HG02798 (cell line): ENCODE measurements at regions not wholly inside any gene's neighbourhood (a gene's known extent, or its start where the extent isn't known, plus 50 kb on each side); places are given as distances from the start of the nearest gene placed in this dataset.
"Not testable (repeated sequence)": the region's sequence is repeated elsewhere in the genome, so short reads cannot be mapped to it uniquely, and the experiment has no call there.

ENCODE experiments used
- ATAC-seq: cut with Tn5 transposase; IDR thresholded peaks from one replicate; pipeline ENCODE4 v1.9.1; 2021; ENCODE audit warnings: mild to moderate bottlenecking; ENCODE audit not compliant: unreplicated experiment, poor library complexity

DNA sequence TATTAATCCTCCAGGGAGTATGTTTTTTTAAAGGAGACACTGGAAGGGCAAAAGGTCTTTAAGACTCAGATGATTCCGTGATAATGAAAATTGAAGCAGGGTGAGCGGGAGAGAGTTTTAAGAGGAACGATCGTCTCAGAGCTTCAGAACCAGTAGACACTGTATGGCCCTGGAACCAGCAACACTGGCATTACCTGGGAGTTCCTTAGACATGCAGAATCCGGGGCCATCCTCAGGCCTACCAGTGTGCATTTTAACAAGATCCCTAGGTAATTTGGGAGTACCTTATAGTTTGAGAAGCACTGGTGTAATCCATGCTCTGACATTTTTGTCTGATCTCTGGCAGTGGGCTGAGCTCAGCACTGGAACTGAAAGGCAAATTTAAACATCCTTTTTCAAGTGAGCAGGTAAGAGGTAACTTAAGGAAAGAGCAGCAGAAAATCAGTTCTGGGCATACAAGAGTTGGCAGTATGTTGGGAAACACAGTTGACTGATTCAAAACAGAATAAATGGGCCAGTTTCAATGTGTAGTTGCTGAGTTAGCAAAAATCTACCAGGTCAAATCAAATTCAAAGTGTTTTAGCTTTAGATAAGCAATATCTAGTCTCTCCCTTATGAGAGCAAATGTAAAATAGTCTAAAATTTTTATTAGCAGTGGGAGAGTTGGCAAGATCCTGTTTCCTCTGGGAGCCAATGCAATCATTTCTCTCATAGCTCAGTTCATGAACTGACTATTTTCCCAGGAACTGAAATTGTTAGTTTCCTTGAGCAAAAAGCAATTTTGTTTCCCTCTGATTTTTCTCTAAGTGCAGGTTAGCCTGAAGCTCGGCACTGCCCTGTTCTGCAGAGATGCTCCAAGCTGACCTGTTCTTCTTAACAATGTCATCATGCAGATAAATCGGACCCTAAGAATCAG lies 97.2 kb upstream of the ELMO1 start:
- no peak for ATAC-seq

DNA sequence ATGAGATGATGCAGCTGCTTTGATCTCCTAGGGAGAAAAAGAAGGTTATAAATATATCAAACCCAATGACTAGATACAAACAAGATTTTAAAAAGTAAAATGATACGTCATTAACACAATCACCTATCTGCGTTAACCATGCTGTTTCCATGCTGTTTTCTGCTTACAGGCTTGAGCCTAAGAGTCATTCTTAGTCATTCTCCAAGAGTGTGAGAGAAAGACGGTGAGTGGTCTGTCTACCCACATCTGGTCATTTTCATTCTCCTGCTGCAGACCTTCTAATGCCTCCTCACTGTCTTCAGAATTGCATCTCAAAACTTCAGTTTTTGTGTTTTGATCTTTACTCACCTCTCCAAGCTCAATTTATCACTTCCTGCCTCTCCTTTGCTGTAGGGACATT lies 98.0 kb upstream of the ELMO1 start:
- ATAC-seq: no peak

GRCh38 chr7:37549076-37549931 lies 100.6 kb upstream of the ELMO1 start:
- no peak for ATAC-seq

DNA sequence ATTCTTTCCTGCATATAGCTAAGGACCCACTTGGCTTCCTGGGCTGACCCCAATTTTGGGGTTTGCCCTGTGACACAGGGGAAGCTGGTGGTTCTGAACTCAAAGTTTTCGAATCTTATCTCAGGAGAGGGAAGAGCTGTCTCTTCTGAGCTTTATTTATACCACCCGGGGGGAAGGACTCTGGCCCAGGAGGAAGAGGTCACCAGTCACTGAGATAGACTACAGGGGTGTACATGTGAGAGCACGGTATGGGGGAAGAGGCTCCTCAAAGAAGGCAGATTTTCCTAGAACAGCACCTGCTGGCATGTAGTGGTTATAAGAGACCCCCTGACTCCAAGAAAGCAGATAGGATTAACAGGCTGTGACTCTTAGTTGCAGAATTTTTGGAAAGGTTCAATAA lies 101.8 kb upstream of the ELMO1 start:
- ATAC-seq: no peak

DNA sequence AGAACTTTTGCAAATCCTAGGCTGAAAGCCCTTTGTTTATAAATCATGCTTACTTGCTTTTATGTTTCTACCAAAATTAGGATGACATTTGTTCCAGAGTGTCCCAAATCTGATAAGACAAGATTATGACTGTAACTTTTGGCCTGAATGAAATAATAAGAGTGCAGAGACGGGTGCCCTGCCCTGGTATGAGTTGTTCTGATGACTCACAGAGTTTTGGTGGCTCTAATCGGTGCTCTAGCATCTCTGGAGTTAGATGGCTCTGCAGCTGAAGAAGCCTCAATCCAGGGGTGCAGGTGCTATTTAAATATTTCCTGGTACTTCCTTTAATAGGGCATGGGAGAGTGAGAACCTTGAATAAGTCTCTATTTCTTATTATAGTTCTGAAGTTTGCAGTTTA lies 102.2 kb upstream of the ELMO1 start:
- no peak for ATAC-seq

GRCh38 chr7:37552030-37552429 lies 103.4 kb upstream of the ELMO1 start:
- no peak for ATAC-seq

DNA sequence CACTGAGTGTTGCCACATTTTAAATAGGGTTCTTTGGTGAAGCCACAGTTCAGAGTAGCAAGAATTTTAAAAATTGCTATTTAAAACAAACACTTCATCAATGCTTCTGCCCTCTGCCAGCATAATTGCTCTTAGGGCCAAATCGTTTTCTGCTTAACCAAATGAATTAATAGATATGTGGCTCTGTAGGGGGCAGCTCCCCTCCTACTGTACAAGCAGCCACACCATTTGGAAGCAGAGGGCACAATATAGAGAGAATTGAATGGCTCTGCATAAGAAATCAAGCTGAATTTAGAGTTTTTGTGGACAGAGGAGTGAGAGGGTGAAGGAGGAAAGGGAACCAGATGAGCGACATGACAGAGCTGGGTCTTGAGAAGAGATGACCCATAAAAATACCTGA lies 103.8 kb upstream of the ELMO1 start:
- not testable (repeated sequence) for ATAC-seq

DNA sequence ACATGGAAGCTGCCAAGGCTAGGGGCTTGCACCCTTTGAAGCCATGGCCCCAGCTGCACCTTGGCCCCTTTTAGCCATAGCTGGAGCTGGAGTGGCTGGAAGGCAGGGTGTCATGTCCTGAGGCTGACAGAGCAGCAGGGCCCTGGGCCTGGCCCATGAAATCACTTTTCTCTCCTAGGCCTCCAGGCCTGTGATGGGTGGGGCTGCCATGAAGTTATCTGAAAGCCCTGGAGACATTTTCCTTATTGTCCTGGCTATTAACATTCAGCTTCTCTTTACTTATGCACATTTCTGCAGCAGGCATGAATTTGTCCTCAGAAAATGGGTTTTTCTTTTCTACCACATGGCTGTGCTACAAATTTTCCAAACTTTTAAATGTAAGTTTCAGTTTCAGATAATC lies 106.9 kb upstream of the ELMO1 start:
- no peak for ATAC-seq

GRCh38 chr7:37557571-37558209 lies 109.0 kb upstream of the ELMO1 start:
- ATAC-seq: no peak

- no peak for ATAC-seq
These were observed 109.8 kb upstream of the ELMO1 start for GRCh38 chr7:37558320-37559096.

DNA sequence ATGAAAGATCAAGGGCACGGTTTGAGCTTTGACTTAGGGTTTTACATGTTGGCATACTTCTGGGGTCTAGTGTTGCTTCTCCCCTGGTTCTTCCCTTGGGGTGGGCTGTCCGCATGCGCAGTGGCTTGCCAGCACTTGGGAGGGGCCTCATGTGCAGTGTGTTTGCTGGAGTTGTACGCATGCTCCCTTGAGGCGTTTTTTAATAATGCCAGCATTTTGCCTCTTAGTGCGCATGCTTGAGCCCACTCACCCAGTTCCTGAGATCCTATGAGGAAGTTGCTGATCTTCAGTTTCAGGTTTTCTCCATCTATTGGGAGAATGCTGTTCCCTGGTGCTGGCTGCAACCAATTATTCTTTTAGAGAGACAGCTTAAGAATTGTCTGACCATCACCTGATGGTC lies 113.4 kb upstream of the GPR141 start:
- ATAC-seq: no peak

DNA sequence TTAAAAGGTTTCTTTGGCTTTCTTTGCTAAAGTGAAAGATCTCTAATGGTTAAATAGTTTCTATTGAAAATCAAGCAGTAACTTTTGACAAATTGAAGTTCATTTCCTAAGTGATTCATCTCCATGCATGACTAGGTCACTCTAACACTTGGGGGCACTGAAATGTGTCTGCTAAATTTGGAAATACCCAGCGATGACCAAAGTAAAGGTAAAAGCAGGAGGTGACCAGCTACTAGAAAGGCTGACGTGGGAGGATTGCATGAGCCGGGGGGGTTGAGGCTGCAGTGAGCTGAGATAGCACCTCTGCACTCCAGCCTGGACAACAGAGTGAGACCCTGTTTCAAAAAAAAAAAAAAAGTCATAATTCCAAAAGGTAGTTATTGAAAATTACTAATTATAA lies 111.8 kb upstream of the GPR141 start:
- ATAC-seq: no peak

GRCh38 chr7:37577412-37577811 lies 106.2 kb upstream of the GPR141 start:
- ATAC-seq: no peak

DNA sequence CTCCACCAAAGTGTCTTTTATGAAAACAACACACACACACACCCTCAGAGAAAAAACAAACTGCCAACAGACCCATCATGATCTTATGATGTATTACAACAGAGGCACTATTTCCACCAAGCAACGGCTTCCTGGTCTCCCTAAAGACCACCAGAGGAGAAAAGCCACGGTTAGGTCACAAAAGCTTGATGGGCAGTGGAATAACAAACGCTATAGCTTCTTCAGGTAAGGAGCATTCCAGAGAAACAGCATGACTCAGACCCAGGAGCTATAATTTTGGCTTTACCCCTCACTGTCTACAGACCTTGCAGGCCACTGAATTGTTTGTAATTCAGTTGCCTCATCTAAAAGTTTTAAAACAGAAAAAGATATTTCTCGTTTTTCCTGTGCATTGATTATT lies 105.7 kb upstream of the GPR141 start:
- no peak for ATAC-seq

DNA sequence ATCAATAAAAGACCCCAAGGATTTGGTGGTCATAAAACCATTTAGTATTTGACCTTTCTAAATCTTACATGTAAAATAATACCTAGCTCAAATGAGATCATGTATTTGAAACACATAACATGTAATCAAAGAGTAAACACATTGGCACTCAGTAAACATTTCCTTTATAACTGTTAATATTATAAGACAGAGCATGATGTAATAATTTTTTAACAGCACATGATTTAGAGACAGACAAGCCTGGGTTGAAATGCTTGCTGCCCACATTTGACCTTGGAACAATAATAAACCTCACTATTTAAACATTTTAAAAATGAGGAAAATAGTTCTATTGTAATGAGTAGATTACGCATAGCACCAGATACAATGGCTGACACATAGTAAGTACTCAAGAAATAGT lies 105.2 kb upstream of the GPR141 start:
- ATAC-seq: no peak

- ATAC-seq: no peak
These were observed 103.2 kb upstream of the GPR141 start for GRCh38 chr7:37580376-37580775.

GRCh38 chr7:37584651-37585463 lies 98.7 kb upstream of the GPR141 start:
- ATAC-seq: not testable (repeated sequence)

GRCh38 chr7:37590824-37591223 lies 92.7 kb upstream of the GPR141 start:
- ATAC-seq: no peak

- ATAC-seq: peak; percentile 45
These were observed 91.2 kb upstream of the GPR141 start for GRCh38 chr7:37592366-37592765.
